ENCODE measurements at regions not wholly inside any gene's neighbourhood (a gene's known extent, or its start where the extent isn't known, plus 50 kb on each side); places are given as distances from the start of the nearest gene placed in this dataset.
A peak's percentile ranks its signal among the peaks of the same experiment; 100 is the strongest.

DNA sequence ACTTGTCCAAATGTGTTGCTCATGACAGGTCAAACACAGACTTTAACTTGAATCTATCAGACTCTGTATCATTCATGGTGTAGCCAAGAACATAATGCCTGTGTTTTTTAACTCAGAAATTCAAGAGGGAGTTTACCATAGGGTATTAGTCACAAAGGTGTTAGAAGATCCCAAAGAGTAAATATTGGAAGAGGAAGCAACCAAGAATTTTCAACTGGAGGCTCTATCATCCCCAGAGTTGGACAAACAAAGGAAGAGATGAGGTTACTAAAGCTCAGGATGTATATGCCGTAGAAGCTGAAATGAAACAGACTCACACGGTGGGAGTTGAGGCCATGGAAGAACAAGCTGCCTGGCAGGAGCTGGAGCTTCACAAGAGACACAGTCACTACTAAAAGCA, 116.2 kb upstream of the COL8A1 start:
- no peak for TF ChIP-seq CTCF (IDR thresholded peaks at IDR 0.05)
- Histone ChIP-seq H3K4me3 (no peak overlapping the region), H3K36me3 (no peaks in the 10 kb centered on the region), H3K4me1 (peaks cover 0 to 45% (median 12%) of the 10 kb centered on the region in 4 donors), H3K27ac (no peak overlapping the region), H3K27me3 (no peaks in the 10 kb centered on the region), H3K9me3 (no peaks in the 10 kb centered on the region)
- no peak for DNase-seq
- intact Hi-C loops (cut with DNase I; ENCODE audit: low total_unique reads) = no loop called here

- H3K9me3 ChIP-seq = no peaks in the 10 kb centered on the region
- no peak for DNase-seq
- TF ChIP-seq CTCF (IDR thresholded peaks at IDR 0.05) = no peak
Observed at GRCh38 chr3:99521551-99521950, 116.8 kb upstream of the COL8A1 start.

GRCh38 chr3:99520513-99520912, 117.9 kb upstream of the COL8A1 start:
- no peaks in the 10 kb centered on the region for H3K36me3 ChIP-seq
- intact Hi-C loops (cut with DNase I; ENCODE audit: low total_unique reads) = no loop called here
- no peak overlapping the region for H3K4me3 ChIP-seq
- H3K9me3 ChIP-seq = no peaks in the 10 kb centered on the region
- no peak for TF ChIP-seq CTCF (IDR thresholded peaks at IDR 0.05)
- H3K27ac ChIP-seq = no peak overlapping the region
- H3K27me3 ChIP-seq = no peaks in the 10 kb centered on the region
- peaks cover 0 to 38% (median 11%) of the 10 kb centered on the region in 4 donors for H3K4me1 ChIP-seq
- no peak for DNase-seq

More at GRCh38 chr3:99521551-99521950, 116.8 kb upstream of the COL8A1 start:
- no peak overlapping the region for H3K27ac ChIP-seq
- H3K36me3 ChIP-seq = no peaks in the 10 kb centered on the region
- intact Hi-C loops (cut with DNase I; ENCODE audit: low total_unique reads) = no loop called here
- peaks cover 0 to 39% (median 8%) of the 10 kb centered on the region in 4 donors for H3K4me1 ChIP-seq
- no peaks in the 10 kb centered on the region for H3K27me3 ChIP-seq
- no peak overlapping the region for H3K4me3 ChIP-seq

DNA sequence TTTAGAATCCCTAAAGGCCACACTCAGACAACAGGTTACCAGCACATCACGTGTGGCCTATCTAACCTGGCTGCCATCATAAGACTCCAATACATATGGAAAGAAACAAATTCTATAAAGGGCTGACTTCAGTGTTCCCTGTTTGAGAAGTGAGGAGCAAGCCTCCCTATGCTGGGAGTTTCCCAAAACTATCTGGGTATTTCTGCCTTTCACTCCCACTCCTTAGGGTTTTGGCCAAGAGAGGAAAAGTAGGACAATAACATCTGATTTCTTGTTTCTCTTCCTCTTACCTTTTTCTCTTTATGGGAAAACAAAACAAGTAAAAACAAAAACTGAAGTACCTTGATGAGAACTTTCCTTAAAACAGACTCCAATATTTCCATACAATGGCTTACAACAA, 121.5 kb upstream of the COL8A1 start:
- Histone ChIP-seq H3K27me3 (no peaks in the 10 kb centered on the region), H3K9me3 (no peaks in the 10 kb centered on the region), H3K36me3 (no peaks in the 10 kb centered on the region), H3K4me3 (no peak overlapping the region), H3K4me1 (peaks cover 0 to 11% (median 3%) of the 10 kb centered on the region in 4 donors), H3K27ac (no peak overlapping the region)
- intact Hi-C loops (cut with DNase I; ENCODE audit: low total_unique reads) = no loop called here
- no peak for DNase-seq
- no peak for TF ChIP-seq CTCF (IDR thresholded peaks at IDR 0.05)

DNA sequence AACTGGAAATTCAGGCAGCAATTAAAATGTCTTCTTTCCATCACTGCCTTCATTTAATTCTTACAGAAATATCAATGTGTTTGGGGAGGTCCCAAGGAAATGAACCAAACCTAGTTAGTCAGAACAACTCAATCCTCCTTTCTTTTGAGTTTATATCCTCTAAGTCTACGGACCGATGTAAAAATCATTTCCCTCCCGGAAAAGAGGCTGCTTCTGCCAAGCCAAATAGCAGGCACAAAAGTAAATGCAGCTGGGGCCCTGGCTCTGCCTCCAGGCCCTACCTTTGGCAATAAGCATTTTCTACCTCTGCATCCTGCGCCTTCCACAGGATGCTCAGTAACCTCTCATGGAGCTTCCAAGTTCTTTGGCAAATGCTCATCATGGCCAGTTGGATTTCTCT, 122.5 kb upstream of the COL8A1 start:
- H3K4me1 ChIP-seq = peaks cover 0 to 11% (median 3%) of the 10 kb centered on the region in 4 donors
- peak overlapping the region; percentile 12 to 17 for H3K27ac ChIP-seq
- no peak for DNase-seq
- no peak for TF ChIP-seq CTCF (IDR thresholded peaks at IDR 0.05)
- H3K27me3 ChIP-seq = no peaks in the 10 kb centered on the region
- H3K36me3 ChIP-seq = no peaks in the 10 kb centered on the region
- no peaks in the 10 kb centered on the region for H3K9me3 ChIP-seq
- no peak overlapping the region for H3K4me3 ChIP-seq
- intact Hi-C loops (cut with DNase I; ENCODE audit: low total_unique reads) = no loop called here

- TF ChIP-seq CTCF (IDR thresholded peaks at IDR 0.05) = no peak
- Histone ChIP-seq H3K27ac (no peak overlapping the region), H3K4me3 (no peak overlapping the region), H3K4me1 (peaks cover 0 to 47% (median 12%) of the 10 kb centered on the region in 4 donors), H3K9me3 (no peaks in the 10 kb centered on the region), H3K36me3 (no peaks in the 10 kb centered on the region), H3K27me3 (no peaks in the 10 kb centered on the region)
- intact Hi-C loops (cut with DNase I; ENCODE audit: low total_unique reads) = loop anchor here (10.0 kb wide), 1 partner anchor 136 kb away; no protein-coding TSS in a partner anchor
- no peak for DNase-seq
Observed at GRCh38 chr3:99509224-99509623, 129.2 kb upstream of the COL8A1 start.
